Duodenal mucosa (tissue), 2 donors: ENCODE measurements at regions not wholly inside any gene's neighbourhood (a gene's known extent, or its start where the extent isn't known, plus 50 kb on each side); places are given as distances from the start of the nearest gene placed in this dataset.

Source experiments
- H3K27ac ChIP-seq: one replicate; pipeline ENCODE4 v1.7.0; 2013; ENCODE audit warnings: low read depth, low read length
- H3K27me3 ChIP-seq, 2 donors: one replicate each; pipeline ENCODE4 v1.7.0; 2013; ENCODE audit warnings: low read length in 2 of 2, control low read depth in 1 of 2; ENCODE audit not compliant: insufficient read depth in 2 of 2, control insufficient read depth in 1 of 2
- H3K36me3 ChIP-seq, 2 donors: one replicate each; pipeline ENCODE4 v1.7.0; 2013; ENCODE audit warnings: low read length in 2 of 2, control low read depth in 1 of 2; ENCODE audit not compliant: insufficient read depth in 2 of 2, control insufficient read depth in 1 of 2
- H3K4me1 ChIP-seq, 2 donors: one replicate each; pipeline ENCODE4 v1.7.0; 2013; ENCODE audit warnings: low read length in 2 of 2, control low read depth in 1 of 2; ENCODE audit not compliant: insufficient read depth in 2 of 2, control insufficient read depth in 1 of 2
- H3K4me3 ChIP-seq, 2 donors: one replicate each; pipeline ENCODE4 v1.7.0; 2013; ENCODE audit warnings: low read length in 2 of 2, low read depth in 1 of 2
- H3K9ac ChIP-seq, 2 donors: one replicate each; pipeline ENCODE4 v1.7.0; 2013; ENCODE audit warnings: low read length in 2 of 2, low read depth in 1 of 2
- H3K9me3 ChIP-seq, 2 donors: one replicate each; pipeline ENCODE4 v1.7.0; 2013; ENCODE audit warnings: low read length in 2 of 2, control low read depth in 1 of 2; ENCODE audit not compliant: control insufficient read depth in 1 of 2

- Histone ChIP-seq H3K9ac (no peak overlapping the region), H3K27me3 (no peaks in the 10 kb centered on the region), H3K9me3 (no peaks in the 10 kb centered on the region), H3K4me3 (no peak overlapping the region), H3K4me1 (no peaks in the 10 kb centered on the region), H3K36me3 (no peaks in the 10 kb centered on the region), H3K27ac (no peak overlapping the region)
Observed at GRCh38 chr2:145154731-145155130, 634.8 kb upstream of the ZEB2 start.

DNA sequence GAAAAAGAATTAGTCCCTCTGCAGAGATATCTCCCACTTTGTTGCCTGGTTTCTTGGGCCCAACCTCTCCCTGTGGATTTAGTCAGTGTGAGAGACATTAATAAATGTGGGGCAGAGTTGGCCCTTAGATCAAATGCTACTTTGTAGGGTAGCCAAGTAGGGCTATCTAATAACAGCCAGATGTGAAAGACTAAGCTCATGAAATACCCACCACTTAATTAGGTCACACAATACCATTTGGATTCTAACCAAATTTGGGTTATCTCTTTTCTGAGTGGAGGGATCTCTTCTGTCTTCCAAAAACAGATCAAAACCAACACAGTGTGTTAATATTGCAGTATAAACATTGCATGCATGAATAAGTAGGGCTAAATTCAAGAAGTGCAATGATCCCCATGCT is 626.8 kb upstream of the ZEB2 start:
- no peak overlapping the region for H3K9ac ChIP-seq
- no peaks in the 10 kb centered on the region for H3K36me3 ChIP-seq
- no peaks in the 10 kb centered on the region for H3K4me1 ChIP-seq

GRCh38 chr2:145144131-145144728 is 624.3 kb upstream of the ZEB2 start:
- Histone ChIP-seq H3K4me1 (no peaks in the 10 kb centered on the region), H3K9ac (no peak overlapping the region), H3K4me3 (no peak overlapping the region), H3K9me3 (no peaks in the 10 kb centered on the region), H3K27ac (no peak overlapping the region), H3K36me3 (no peaks in the 10 kb centered on the region), H3K27me3 (no peaks in the 10 kb centered on the region)

More for the DNA sequence above, 626.8 kb upstream of the ZEB2 start:
- H3K4me3 ChIP-seq: no peak overlapping the region
- no peaks in the 10 kb centered on the region for H3K9me3 ChIP-seq
- H3K27ac ChIP-seq: no peak overlapping the region
- no peaks in the 10 kb centered on the region for H3K27me3 ChIP-seq

GRCh38 chr2:145141981-145142380 is 622.1 kb upstream of the ZEB2 start:
- Histone ChIP-seq H3K36me3 (no peaks in the 10 kb centered on the region), H3K4me3 (no peak overlapping the region), H3K9me3 (no peaks in the 10 kb centered on the region), H3K9ac (no peak overlapping the region), H3K4me1 (no peaks in the 10 kb centered on the region), H3K27me3 (no peaks in the 10 kb centered on the region), H3K27ac (no peak overlapping the region)

- Histone ChIP-seq H3K9me3 (no peaks in the 10 kb centered on the region), H3K27me3 (no peaks in the 10 kb centered on the region), H3K9ac (no peak overlapping the region), H3K27ac (no peak overlapping the region), H3K4me3 (no peak overlapping the region), H3K4me1 (no peaks in the 10 kb centered on the region), H3K36me3 (no peaks in the 10 kb centered on the region)
Observed at GRCh38 chr2:145140658-145141057, 620.7 kb upstream of the ZEB2 start.

DNA sequence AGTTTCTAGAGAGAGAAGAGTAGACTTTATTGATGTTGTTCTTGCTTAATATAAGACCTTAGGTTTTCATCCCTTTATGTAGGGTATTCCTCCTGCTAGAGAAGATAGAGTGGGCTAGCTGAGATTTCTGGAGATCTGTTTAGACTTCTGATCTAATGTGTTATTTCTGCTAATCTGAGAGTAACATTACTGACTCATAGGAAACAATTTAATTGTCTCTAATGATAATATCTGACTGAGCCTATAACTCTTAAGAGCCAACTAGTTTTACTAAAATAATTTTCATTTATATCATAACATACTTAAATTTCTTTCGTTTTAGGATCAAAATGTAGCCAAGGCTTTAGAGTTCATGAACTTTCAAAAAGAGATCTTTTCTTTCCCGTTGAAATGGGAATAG is 618.7 kb upstream of the ZEB2 start:
- no peak overlapping the region for H3K4me3 ChIP-seq
- H3K27ac ChIP-seq: no peak overlapping the region
- no peaks in the 10 kb centered on the region for H3K4me1 ChIP-seq
- no peaks in the 10 kb centered on the region for H3K9me3 ChIP-seq
- H3K9ac ChIP-seq: no peak overlapping the region
- no peaks in the 10 kb centered on the region for H3K27me3 ChIP-seq
- H3K36me3 ChIP-seq: no peaks in the 10 kb centered on the region

DNA sequence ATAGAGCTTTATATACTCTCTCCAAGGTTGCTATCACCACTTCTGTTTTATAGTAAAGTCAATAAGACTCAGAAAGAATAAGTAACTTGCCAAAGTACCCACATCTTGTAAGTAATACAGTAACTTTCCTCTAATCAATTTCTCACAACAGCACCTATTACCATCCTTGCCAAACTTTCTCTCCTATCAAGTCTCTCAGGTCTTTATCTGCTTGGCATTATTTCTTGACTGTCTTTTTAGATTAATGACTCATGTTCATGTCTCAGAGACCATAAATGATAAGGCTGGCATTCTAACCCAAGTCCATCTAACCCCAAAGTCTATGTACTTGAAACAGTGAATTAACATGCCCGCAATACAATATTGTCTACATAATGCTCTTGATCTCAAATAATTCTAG is 618.0 kb upstream of the ZEB2 start:
- Histone ChIP-seq H3K27ac (no peak overlapping the region), H3K4me3 (no peak overlapping the region), H3K4me1 (no peaks in the 10 kb centered on the region), H3K9ac (no peak overlapping the region), H3K27me3 (no peaks in the 10 kb centered on the region), H3K9me3 (no peaks in the 10 kb centered on the region), H3K36me3 (no peaks in the 10 kb centered on the region)

GRCh38 chr2:145137211-145137610 is 617.3 kb upstream of the ZEB2 start:
- Histone ChIP-seq H3K27ac (no peak overlapping the region), H3K9me3 (no peaks in the 10 kb centered on the region), H3K4me3 (no peak overlapping the region), H3K4me1 (no peaks in the 10 kb centered on the region), H3K27me3 (no peaks in the 10 kb centered on the region), H3K9ac (no peak overlapping the region), H3K36me3 (no peaks in the 10 kb centered on the region)

DNA sequence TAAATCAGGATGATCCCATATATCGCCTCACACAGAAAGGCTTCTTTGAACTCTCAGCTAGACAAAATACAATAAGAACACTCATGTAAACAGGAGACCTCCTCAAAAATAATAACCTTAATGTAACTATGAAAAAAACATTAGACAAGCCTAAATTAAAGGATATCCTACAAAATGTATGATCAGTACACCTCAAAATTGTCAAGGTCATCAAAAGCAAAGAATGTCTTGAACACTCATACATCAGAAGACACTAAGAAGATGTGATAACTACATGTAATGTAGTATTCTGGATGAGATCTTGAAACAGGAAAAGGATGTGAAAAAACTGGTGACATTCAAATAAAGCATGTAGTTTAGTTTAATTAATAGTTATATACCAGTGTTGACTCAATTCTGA is 616.8 kb upstream of the ZEB2 start:
- Histone ChIP-seq H3K9me3 (no peaks in the 10 kb centered on the region), H3K27ac (no peak overlapping the region), H3K4me1 (no peaks in the 10 kb centered on the region)

DNA sequence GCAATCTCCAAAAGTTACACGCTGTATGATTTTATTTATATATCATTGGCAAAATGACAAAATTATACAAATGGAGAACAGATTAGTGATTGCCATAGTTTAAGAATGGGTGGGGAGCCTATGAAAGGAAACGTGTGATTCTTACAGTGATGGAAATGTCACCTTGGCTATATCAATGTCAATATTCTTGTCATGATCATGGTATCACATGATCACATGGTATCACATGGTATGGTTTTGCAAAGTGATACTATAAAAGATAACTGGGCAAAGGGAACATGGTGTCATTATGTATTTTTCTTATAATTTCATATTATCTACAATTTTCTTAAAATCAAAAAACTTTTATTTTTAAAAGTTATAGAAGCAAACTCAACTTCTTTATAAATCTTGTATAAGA is 606.2 kb upstream of the ZEB2 start:
- H3K4me3 ChIP-seq: no peak overlapping the region
- no peak overlapping the region for H3K27ac ChIP-seq
- H3K9ac ChIP-seq: no peak overlapping the region
- H3K36me3 ChIP-seq: no peaks in the 10 kb centered on the region
- H3K9me3 ChIP-seq: no peaks in the 10 kb centered on the region
- no peaks in the 10 kb centered on the region for H3K4me1 ChIP-seq
- no peaks in the 10 kb centered on the region for H3K27me3 ChIP-seq

More for the DNA sequence above, 616.8 kb upstream of the ZEB2 start:
- Histone ChIP-seq H3K27me3 (no peaks in the 10 kb centered on the region), H3K4me3 (no peak overlapping the region), H3K9ac (no peak overlapping the region), H3K36me3 (no peaks in the 10 kb centered on the region)

DNA sequence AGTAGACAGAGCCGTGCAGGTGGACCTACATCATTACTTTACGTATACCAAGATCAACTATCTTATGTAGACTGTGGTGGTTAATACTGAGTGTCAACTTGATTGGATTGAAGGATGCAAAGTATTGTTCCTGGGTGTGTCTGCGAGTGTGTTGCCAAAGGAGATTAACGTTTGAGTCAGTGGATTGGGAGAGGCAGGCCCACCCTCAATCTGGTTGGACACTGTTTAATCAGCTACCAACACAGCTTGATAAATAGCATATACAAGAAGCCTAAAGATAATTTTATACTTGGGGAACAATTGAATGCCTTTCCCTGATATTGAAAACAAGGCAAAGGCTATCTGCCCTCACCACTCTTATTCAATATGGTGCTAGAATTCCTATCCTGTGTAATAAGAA is 604.2 kb upstream of the ZEB2 start:
- Histone ChIP-seq H3K27me3 (no peaks in the 10 kb centered on the region), H3K27ac (no peak overlapping the region), H3K4me1 (no peaks in the 10 kb centered on the region), H3K9me3 (no peaks in the 10 kb centered on the region), H3K36me3 (no peaks in the 10 kb centered on the region), H3K4me3 (no peak overlapping the region), H3K9ac (no peak overlapping the region)
